MM.1S (cell line): ENCODE measurements at regions not wholly inside any gene's neighbourhood (a gene's known extent, or its start where the extent isn't known, plus 50 kb on each side); places are given as distances from the start of the nearest gene placed in this dataset.
"Not testable (repeated sequence)": the region's sequence is repeated elsewhere in the genome, so short reads cannot be mapped to it uniquely, and the experiment has no call there.

ENCODE experiments used
- EZH2 ChIP-seq: fragments of 300-600 bp; sonication (generic); optimal IDR thresholded peaks from 2 replicates; pipeline ENCODE3; 2017; ENCODE audit warnings: low read depth, mild to moderate bottlenecking, antibody characterized with exemption, low read length, mixed read lengths
- EZH2phosphoT487 ChIP-seq: fragments of 300-600 bp; sonication (generic); IDR thresholded peaks from 2 replicates; pipeline ENCODE4 v1.6.1; 2018; ENCODE audit warnings: antibody characterized with exemption, low read length
- TF ChIP-seq, protein P1 (sequence below): fragments of 300-600 bp; sonication (generic); IDR thresholded peaks from 2 replicates; pipeline ENCODE4 v1.5.1; 2016; ENCODE audit warnings: antibody characterized with exemption, low read length, mixed read lengths

DNA sequence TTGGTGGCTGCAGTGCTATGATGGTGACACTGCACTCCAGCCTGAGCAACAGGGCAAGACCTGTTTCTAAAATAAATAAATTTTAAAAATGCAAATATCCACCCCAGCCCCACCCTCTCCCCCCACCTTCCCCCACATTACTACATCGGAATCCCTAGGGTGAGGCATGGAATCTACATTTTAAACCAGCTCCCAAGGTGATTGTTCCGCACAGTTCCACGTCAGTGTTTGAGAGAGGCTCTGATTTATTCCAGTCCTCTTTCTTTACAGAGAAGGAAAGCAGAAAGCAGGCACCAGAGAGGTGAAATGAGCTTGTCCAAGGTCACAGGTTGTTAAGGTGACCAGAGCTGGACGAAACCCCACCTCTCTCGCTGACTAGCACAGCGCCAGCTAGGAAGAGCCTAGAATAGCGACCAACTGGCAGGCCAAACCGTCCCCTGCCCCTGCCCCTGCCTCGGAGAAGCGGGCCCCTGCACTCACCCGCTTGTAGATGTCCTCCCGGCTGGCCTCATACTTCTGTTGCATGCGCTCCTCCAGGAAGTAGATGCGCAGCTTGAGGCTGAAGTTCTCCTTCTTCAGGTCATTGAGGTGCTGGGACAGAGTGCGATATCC lies 136.7 kb upstream of the NBPF9 start:
- TF ChIP-seq, protein P1, sequence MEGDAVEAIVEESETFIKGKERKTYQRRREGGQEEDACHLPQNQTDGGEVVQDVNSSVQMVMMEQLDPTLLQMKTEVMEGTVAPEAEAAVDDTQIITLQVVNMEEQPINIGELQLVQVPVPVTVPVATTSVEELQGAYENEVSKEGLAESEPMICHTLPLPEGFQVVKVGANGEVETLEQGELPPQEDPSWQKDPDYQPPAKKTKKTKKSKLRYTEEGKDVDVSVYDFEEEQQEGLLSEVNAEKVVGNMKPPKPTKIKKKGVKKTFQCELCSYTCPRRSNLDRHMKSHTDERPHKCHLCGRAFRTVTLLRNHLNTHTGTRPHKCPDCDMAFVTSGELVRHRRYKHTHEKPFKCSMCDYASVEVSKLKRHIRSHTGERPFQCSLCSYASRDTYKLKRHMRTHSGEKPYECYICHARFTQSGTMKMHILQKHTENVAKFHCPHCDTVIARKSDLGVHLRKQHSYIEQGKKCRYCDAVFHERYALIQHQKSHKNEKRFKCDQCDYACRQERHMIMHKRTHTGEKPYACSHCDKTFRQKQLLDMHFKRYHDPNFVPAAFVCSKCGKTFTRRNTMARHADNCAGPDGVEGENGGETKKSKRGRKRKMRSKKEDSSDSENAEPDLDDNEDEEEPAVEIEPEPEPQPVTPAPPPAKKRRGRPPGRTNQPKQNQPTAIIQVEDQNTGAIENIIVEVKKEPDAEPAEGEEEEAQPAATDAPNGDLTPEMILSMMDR = not testable (repeated sequence)
- not testable (repeated sequence) for TF ChIP-seq EZH2phosphoT487, EZH2
